Lung (tissue), 11 donors: ENCODE measurements at regions not wholly inside any gene's neighbourhood (a gene's known extent, or its start where the extent isn't known, plus 50 kb on each side); places are given as distances from the start of the nearest gene placed in this dataset.

Experiments used
- ATAC-seq: fragments of 200-7000 bp; cut with Tn5 transposase; one replicate; pipeline ENCODE4 v1.9.1; 2020; ENCODE audit warnings: moderate number of reproducible peaks; ENCODE audit not compliant: insufficient read depth, low FRiP score
- DNase-seq, 3 donors: peaks; one replicate each; pipeline ENCODE4 v3.0.0-alpha.2; 2013 to 2017
- H3K27ac ChIP-seq, 2 donors: one replicate each; pipeline ENCODE4 v1.5.1; 2013; ENCODE audit warnings: mild to moderate bottlenecking in 2 of 2, moderate library complexity in 2 of 2, control low read depth in 1 of 2, inconsistent platforms in 1 of 2, low read depth in 1 of 2, low read length in 1 of 2
- H3K27me3 ChIP-seq, 3 donors: one replicate each; pipeline ENCODE4 v1.5.1; 2013; ENCODE audit warnings: low read length in 2 of 3; ENCODE audit not compliant: control insufficient read depth in 3 of 3, insufficient read depth in 3 of 3
- H3K36me3 ChIP-seq, 4 donors: one replicate each; pipeline ENCODE4 v1.5.1; 2013; ENCODE audit warnings: low read length in 4 of 4, mild to moderate bottlenecking in 1 of 4, moderate library complexity in 1 of 4; ENCODE audit not compliant: control insufficient read depth in 4 of 4, insufficient read depth in 4 of 4
- H3K4me1 ChIP-seq, 5 donors: one replicate each; pipeline ENCODE4 v1.5.1; 2013; ENCODE audit warnings: low read length in 5 of 5, mild to moderate bottlenecking in 2 of 5, moderate library complexity in 1 of 5; ENCODE audit not compliant: control insufficient read depth in 5 of 5, insufficient read depth in 5 of 5
- H3K4me3 ChIP-seq: one replicate; pipeline ENCODE4 v1.5.1; 2013; ENCODE audit warnings: mild to moderate bottlenecking, control low read depth, moderate library complexity
- H3K9ac ChIP-seq, 2 donors: one replicate each; pipeline ENCODE4 v1.5.1; 2013; ENCODE audit warnings: low read length in 2 of 2, control low read depth in 1 of 2; ENCODE audit not compliant: insufficient read depth in 1 of 2
- H3K9me3 ChIP-seq, 4 donors: one replicate each; pipeline ENCODE4 v1.5.1; 2013; ENCODE audit warnings: low read length in 3 of 4, mild to moderate bottlenecking in 1 of 4, moderate library complexity in 1 of 4; ENCODE audit not compliant: control insufficient read depth in 4 of 4, insufficient read depth in 3 of 4
- WGBS, 2 donors: extraction: QIAGEN DNeasy Blood & Tissue Kit; methylation state at CpG; one replicate each; pipeline ENCODE4 v1.1.7; 2013; 5-methylcytosine and 5-hydroxymethylcytosine counted together
- TF ChIP-seq, protein P1 (sequence below): IDR thresholded peaks from 2 replicates; pipeline ENCODE4 v1.5.1; 2012; ENCODE audit warnings: mild to moderate bottlenecking; ENCODE audit errors: control extremely low read depth, extremely low read depth
- donor health status: control.
- donor health status: control.
- donor health status: Bipolar disorder and iron deficiency.
- donor health status: healthy.
- donor health status: DM: yes; HTN: yes; CAD: no.

DNA sequence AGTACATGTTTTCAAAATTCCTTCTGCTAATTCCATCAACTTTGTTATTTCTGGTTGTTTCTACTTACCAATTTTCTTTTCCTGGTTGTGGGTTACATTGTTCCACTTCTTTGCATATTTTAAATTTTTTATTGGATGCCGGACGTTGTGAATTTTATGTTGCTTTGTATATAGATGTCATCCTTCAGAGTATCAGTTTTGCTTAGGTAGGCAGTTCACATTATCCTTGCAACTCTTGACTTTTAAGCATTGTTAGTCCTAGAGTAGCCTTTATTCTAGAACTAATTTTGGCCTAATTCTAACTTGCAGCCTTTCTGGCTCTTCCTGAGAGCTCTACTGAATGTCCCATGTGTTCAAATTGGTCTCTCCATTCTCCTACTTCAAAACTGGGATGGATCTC lies 228.7 kb upstream of the MC4R start:
- no peak overlapping the region for H3K9ac ChIP-seq
- no peak overlapping the region for H3K4me3 ChIP-seq
- H3K27ac ChIP-seq = no peak overlapping the region
- H3K36me3 ChIP-seq = no peaks in the 10 kb centered on the region
- H3K4me1 ChIP-seq = no peaks in the 10 kb centered on the region
- DNase-seq (no peak), ATAC-seq (no peak)
- TF ChIP-seq, protein P1, sequence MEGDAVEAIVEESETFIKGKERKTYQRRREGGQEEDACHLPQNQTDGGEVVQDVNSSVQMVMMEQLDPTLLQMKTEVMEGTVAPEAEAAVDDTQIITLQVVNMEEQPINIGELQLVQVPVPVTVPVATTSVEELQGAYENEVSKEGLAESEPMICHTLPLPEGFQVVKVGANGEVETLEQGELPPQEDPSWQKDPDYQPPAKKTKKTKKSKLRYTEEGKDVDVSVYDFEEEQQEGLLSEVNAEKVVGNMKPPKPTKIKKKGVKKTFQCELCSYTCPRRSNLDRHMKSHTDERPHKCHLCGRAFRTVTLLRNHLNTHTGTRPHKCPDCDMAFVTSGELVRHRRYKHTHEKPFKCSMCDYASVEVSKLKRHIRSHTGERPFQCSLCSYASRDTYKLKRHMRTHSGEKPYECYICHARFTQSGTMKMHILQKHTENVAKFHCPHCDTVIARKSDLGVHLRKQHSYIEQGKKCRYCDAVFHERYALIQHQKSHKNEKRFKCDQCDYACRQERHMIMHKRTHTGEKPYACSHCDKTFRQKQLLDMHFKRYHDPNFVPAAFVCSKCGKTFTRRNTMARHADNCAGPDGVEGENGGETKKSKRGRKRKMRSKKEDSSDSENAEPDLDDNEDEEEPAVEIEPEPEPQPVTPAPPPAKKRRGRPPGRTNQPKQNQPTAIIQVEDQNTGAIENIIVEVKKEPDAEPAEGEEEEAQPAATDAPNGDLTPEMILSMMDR = no peak
- 77 to 79% methylated on average over 2 of the region's 2 CpGs for WGBS, 2 donors
- H3K9me3 ChIP-seq = no peaks in the 10 kb centered on the region
- no peaks in the 10 kb centered on the region for H3K27me3 ChIP-seq

DNA sequence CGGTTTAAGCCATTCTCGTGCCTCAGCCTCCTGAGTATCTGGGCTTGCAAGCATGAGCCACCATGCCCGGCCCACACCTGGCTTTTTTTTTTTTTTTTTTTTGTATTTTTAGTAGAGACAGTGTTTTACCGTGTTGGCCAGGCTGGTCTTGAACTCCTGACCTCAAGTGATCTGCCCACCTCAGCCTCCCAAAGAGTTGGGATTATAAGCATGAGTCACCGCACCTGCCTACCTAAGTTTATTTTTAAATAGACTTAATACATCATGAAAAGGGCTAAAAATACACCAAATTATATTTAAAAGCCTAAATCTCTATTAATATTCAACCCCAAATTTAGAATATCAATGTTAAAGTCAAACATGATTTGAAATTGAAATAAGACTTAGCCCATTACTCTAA lies 250.8 kb upstream of the MC4R start:
- no peak overlapping the region for H3K9ac ChIP-seq
- no peak for ATAC-seq
- H3K4me1 ChIP-seq = no peaks in the 10 kb centered on the region
- H3K9me3 ChIP-seq = no peaks in the 10 kb centered on the region
- TF ChIP-seq, protein P1 = no peak
- no peak overlapping the region for H3K27ac ChIP-seq
- no peaks in the 10 kb centered on the region for H3K27me3 ChIP-seq
- WGBS, 2 donors = 92% methylated on average over 5 of the region's 5 CpGs
- no peaks in the 10 kb centered on the region for H3K36me3 ChIP-seq
- DNase-seq = no peak
- no peak overlapping the region for H3K4me3 ChIP-seq

DNA sequence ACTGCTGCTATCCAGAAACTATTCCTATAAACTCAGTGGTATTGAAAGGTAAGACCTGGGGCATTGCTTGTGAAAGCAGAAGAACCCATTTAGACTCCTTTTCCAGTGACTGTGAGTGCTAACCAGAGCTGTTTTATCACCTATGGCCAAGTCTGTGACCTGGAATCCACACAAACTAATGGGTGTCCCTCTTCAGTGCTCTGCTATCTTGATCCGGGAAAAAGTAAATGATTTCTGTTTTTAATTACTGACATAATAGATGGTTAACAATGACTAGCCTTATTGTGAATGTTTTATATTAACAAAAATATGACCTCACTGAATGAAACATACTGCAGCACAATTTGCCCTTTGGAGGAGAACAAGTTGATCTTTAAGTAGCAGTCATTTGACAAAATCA lies 251.6 kb upstream of the MC4R start:
- DNase-seq (no peak), ATAC-seq (no peak)
- Histone ChIP-seq H3K4me3 (no peak overlapping the region), H3K9me3 (no peaks in the 10 kb centered on the region), H3K27me3 (no peaks in the 10 kb centered on the region), H3K4me1 (no peaks in the 10 kb centered on the region), H3K9ac (no peak overlapping the region), H3K27ac (no peak overlapping the region), H3K36me3 (no peaks in the 10 kb centered on the region)
- TF ChIP-seq, protein P1 = no peak
- WGBS, 2 donors = 91% methylated on average over 1 of the region's 1 CpG

DNA sequence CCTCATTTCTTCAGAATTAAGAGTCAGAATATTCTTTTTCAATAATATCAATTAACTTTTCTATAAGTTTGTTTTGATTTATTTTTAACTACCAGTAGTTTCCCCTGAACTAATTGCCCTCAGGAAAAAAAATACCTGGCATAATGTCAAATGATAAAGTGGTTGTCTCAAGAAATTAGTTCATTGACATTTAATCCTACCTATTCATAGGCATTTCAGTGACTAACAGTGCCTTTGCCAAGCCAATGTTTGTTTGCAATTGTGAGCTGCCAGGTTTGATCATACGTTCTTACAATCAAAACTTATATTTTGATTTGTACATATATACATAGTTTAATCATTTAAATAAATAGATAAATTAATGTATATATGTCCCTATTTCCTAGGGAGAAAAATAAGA lies 267.3 kb upstream of the MC4R start:
- H3K27me3 ChIP-seq = no peaks in the 10 kb centered on the region
- TF ChIP-seq, protein P1 = no peak
- H3K4me3 ChIP-seq = no peak overlapping the region
- no peak for DNase-seq
- ATAC-seq = no peak
- no peak overlapping the region for H3K9ac ChIP-seq
- WGBS, 2 donors = 70 to 84% methylated on average over 1 of the region's 1 CpG
- no peaks in the 10 kb centered on the region for H3K9me3 ChIP-seq
- H3K27ac ChIP-seq = no peak overlapping the region
- H3K4me1 ChIP-seq = no peaks in the 10 kb centered on the region
- H3K36me3 ChIP-seq = no peaks in the 10 kb centered on the region
